Mucosa of descending colon (tissue), 3 donors: ENCODE measurements at regions not wholly inside any gene's neighbourhood (a gene's known extent, or its start where the extent isn't known, plus 50 kb on each side); places are given as distances from the start of the nearest gene placed in this dataset.
"Not testable (repeated sequence)": the region's sequence is repeated elsewhere in the genome, so short reads cannot be mapped to it uniquely, and the experiment has no call there.

Experiments used
- ATAC-seq: fragments of 200-7000 bp; cut with Tn5 transposase; one replicate; pipeline ENCODE4 v1.9.1; 2020; ENCODE audit warnings: mild to moderate bottlenecking, moderate library complexity
- DNase-seq, 3 donors: peaks; one replicate each; pipeline ENCODE4 v3.0.0-alpha.2; 2020
- H3K36me3 ChIP-seq: fragments of 200-600 bp; one replicate; pipeline ENCODE4 v1.8.0; 2021; ENCODE audit warnings: low read depth, mild to moderate bottlenecking
- H3K4me1 ChIP-seq: fragments of 200-600 bp; one replicate; pipeline ENCODE4 v1.8.0; 2021; ENCODE audit warnings: low read depth, mild to moderate bottlenecking
- H3K4me3 ChIP-seq: fragments of 200-600 bp; one replicate; pipeline ENCODE4 v1.8.0; 2021; ENCODE audit warnings: mild to moderate bottlenecking
- H3K9me3 ChIP-seq: fragments of 200-600 bp; one replicate; pipeline ENCODE4 v1.8.0; 2021; ENCODE audit warnings: mild to moderate bottlenecking
- intact Hi-C, 2 donors: fragments of 100-400 bp; cut with DNase I in 1 of 2; cut with micrococcal nuclease in 1 of 2; formaldehyde crosslinking; loops; one replicate each; pipeline versions ENCODE4 v1.11.0 to v1.11.1; 2022; cut with DNase I, micrococcal nuclease
- TF ChIP-seq, protein P1 (sequence below): fragments of 200-600 bp; IDR thresholded peaks from one replicate; pipeline ENCODE4 v1.8.0; 2022; ENCODE audit warnings: antibody characterized with exemption, mild to moderate bottlenecking
- donor health status: DM: no; HTN: no; CAD: no; lungs with moderate emphysema.
- donor health status: DM: no; HTN: no; CAD: no.
- donor health status: DM: no; HTN: yes; CAD: no.

DNA sequence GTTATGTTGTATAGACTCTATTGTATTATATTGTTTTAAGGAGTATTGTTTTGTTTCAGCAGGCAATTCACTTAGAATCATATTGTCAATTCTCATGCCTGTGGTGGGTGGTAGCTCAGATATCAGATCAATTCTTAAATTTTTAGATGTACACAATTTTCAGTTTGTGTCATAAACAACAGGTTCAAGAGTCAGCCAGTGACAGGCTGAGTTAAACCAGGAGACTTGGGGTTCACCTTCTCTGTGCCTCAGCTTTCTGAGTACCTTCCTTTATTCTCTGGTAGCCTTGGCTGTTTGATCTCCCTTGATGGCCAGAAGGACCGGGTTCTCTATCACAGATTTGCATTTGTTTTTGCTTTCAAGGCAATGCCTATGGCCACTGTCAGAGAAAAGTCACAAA lies 199.9 kb upstream of the KCNMB2 start:
- H3K9me3 ChIP-seq: no peaks in the 10 kb centered on the region
- no peak overlapping the region for H3K4me3 ChIP-seq
- intact Hi-C loops: no loop called here
- H3K4me1 ChIP-seq: no peaks in the 10 kb centered on the region
- H3K36me3 ChIP-seq: no peaks in the 10 kb centered on the region
- no peak for DNase-seq
- TF ChIP-seq, protein P1, sequence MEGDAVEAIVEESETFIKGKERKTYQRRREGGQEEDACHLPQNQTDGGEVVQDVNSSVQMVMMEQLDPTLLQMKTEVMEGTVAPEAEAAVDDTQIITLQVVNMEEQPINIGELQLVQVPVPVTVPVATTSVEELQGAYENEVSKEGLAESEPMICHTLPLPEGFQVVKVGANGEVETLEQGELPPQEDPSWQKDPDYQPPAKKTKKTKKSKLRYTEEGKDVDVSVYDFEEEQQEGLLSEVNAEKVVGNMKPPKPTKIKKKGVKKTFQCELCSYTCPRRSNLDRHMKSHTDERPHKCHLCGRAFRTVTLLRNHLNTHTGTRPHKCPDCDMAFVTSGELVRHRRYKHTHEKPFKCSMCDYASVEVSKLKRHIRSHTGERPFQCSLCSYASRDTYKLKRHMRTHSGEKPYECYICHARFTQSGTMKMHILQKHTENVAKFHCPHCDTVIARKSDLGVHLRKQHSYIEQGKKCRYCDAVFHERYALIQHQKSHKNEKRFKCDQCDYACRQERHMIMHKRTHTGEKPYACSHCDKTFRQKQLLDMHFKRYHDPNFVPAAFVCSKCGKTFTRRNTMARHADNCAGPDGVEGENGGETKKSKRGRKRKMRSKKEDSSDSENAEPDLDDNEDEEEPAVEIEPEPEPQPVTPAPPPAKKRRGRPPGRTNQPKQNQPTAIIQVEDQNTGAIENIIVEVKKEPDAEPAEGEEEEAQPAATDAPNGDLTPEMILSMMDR: no peak
- ATAC-seq: no peak

DNA sequence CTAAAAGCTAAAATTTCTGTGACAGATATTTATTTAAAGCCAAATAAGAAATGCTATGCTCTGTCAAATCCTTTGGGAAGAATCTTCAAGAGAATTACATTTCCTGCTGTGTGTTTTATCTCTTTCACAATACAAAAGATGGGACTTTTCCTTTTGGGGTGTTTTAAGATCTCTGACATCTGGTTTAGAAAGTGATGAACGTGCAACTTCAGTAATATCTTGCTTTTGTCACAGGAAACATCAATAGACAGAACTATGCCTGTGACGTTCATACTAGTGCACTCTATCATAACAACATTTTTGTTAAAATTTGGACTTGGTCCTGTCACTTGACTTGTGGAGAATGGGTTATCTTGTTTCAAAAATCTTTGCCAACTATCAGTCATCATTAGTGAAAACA lies 195.7 kb upstream of the KCNMB2 start:
- Histone ChIP-seq H3K4me1 (peaks cover 6% of the 10 kb centered on the region), H3K9me3 (no peaks in the 10 kb centered on the region), H3K36me3 (no peaks in the 10 kb centered on the region), H3K4me3 (no peak overlapping the region)
- TF ChIP-seq, protein P1: no peak
- DNase-seq (no peak), ATAC-seq (no peak)
- intact Hi-C loops: no loop called here

DNA sequence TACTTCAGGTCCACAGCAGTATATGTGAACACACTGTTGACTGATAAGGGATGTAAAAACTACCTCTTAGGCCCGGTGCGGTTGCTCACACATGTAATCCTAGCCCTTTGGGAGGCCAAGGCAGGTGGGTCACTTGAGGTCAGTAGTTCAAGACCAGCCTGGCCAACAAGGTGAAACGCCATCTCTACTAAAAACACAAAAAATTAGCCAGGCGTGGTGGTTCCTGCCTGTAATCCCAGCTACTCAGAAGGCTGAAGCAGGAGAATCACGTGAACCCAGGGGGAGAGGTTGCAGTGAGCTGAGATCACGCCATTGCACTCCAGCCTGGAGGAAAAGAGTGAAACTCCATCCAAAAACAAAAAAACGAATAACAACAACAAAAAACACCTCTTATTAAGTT lies 194.6 kb upstream of the KCNMB2 start:
- H3K4me3 ChIP-seq: no peak overlapping the region
- no peaks in the 10 kb centered on the region for H3K9me3 ChIP-seq
- TF ChIP-seq, protein P1: no peak
- no peak for DNase-seq
- ATAC-seq: no peak
- no peaks in the 10 kb centered on the region for H3K36me3 ChIP-seq
- peaks cover 6% of the 10 kb centered on the region for H3K4me1 ChIP-seq
- intact Hi-C loops: no loop called here

DNA sequence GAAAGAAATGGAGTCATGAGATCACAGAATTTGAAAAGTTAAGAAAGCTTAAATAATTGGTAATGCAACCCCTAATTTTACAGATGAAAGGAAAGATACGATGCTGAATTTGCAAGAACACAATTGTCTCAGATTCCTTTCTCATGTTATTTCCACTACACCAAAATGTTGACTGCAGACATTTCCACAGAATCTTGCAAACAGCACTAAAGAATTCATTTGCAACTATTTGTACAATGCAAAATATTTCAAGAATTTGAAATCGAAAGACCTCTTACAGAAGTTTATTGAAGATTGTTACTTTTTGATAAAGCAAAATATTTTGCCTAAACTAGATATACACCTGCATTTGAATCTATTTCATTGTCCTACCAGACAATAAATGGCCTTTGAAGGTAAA lies 194.1 kb upstream of the KCNMB2 start:
- intact Hi-C loops: no loop called here
- Histone ChIP-seq H3K4me1 (peaks cover 6% of the 10 kb centered on the region), H3K9me3 (no peaks in the 10 kb centered on the region), H3K4me3 (no peak overlapping the region), H3K36me3 (no peaks in the 10 kb centered on the region)
- TF ChIP-seq, protein P1: no peak
- DNase-seq (no peak), ATAC-seq (no peak)

DNA sequence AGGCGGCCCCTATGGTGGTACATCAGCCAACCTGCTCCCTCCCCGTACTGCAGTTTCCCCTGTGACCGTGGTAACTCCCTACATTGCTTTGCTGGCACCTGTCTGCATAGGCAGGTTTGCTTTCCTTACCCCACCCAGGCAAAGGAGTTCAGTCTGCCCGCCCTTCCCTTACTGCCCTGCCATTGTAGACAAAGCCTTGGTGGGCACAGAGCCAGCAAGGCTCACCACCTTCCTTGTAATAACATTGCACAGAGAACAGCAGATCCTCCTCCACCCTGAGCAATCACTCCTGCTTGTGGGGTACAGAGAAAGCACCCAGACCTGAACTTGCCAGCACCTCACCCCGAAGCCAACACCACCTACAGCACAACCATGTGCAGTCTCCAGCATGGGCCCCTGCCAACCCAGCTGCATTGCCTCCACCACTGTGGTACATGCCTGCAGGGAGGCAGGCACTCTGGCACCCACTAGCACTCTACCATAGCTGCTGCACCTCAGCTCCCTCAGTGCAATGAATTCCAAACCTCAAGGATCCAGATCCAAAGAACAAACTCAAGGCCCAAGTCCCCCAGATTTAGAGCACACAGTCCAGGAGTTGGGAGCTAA lies 192.7 kb upstream of the KCNMB2 start:
- TF ChIP-seq, protein P1: no peak
- DNase-seq (peak; percentile 84 to 93 (median 89)), ATAC-seq (peak; percentile 98)
- H3K4me3 ChIP-seq: no peak overlapping the region
- peaks cover 6% of the 10 kb centered on the region for H3K4me1 ChIP-seq
- no peaks in the 10 kb centered on the region for H3K36me3 ChIP-seq
- no peaks in the 10 kb centered on the region for H3K9me3 ChIP-seq
- intact Hi-C loops: no loop called here

DNA sequence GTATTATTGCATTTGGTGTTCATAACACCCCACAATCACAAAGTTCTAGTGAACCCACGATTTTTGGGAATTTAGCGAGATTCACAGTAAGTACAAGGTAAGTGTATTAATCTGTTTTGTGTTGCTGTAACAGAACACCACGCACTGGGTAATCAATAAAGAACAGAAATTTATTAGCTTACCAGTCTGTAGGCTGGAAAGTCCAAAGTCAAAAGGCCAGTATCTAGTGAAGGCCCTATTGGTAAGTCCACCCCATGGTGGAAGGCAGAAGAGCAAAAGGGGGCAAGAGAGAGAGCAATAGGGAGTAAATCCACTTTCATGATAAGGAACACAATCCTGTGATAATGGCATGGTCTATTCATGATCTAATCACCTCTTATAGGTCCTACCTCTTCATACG lies 190.3 kb upstream of the KCNMB2 start:
- Histone ChIP-seq H3K4me1 (peaks cover 6% of the 10 kb centered on the region), H3K9me3 (peaks cover 6% of the 10 kb centered on the region), H3K36me3 (no peaks in the 10 kb centered on the region), H3K4me3 (no peak overlapping the region)
- no peak for DNase-seq
- no peak for ATAC-seq
- TF ChIP-seq, protein P1: no peak
- intact Hi-C loops: no loop called here

DNA sequence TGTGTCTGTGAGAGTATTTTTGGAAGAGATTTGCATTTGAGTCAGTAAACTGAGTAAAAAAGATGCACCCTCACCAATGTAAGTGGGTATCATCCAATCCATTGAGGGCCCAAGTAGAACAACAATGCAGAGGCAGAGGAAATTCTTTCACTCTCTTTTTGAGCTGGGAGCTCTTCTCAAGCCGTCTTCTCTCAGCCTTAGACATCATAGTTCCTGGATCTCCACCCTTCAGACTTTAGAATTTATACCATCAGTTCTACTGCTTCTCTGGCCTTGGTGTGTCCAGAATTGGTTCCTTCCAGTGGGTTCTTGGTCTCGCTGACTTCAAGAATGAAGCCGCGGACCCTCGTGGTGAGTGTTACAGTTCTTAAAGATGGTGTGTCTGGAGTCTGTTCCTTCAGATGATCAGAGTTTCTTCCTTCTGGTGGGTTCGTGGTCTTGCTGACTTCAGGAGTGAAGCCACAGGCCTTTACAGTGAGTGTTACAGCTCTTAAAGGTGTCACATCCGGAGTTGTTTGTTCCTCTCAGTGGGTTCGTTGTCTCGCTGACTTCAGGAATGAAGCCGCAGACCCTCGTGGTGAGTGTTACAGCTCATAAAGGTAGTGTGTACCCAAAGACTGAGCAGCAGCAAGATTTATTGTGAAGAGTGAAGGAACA lies 187.5 kb upstream of the KCNMB2 start:
- H3K4me1 ChIP-seq, H3K4me3 ChIP-seq, intact Hi-C loops, H3K36me3 ChIP-seq, ATAC-seq, H3K9me3 ChIP-seq: not testable (repeated sequence)
- DNase-seq: peak in 1 of 3 donors; percentile 10

DNA sequence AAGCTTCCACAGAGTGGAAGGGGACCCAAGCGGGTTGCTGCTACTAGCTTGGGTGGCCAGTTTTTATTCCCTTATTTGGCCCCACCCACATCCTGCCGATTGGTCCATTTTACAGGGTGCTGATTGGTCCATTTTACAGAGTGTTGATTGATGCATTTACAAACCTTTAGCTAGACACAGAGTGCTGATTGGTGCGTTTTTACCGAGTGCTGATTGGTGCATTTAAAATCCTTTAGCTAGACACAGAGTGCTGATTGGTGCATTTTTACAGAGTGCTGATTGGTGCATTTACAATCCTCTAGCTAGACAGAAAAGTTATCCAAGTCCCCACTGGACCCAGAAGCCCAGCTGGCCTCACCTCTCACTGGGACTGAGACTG lies 187.0 kb upstream of the KCNMB2 start:
- DNase-seq, intact Hi-C loops, H3K36me3 ChIP-seq, H3K4me1 ChIP-seq, H3K4me3 ChIP-seq, ATAC-seq, H3K9me3 ChIP-seq: not testable (repeated sequence)
